ENCODE measurements at regions not wholly inside any gene's neighbourhood (a gene's known extent, or its start where the extent isn't known, plus 50 kb on each side); places are given as distances from the start of the nearest gene placed in this dataset.

DNA sequence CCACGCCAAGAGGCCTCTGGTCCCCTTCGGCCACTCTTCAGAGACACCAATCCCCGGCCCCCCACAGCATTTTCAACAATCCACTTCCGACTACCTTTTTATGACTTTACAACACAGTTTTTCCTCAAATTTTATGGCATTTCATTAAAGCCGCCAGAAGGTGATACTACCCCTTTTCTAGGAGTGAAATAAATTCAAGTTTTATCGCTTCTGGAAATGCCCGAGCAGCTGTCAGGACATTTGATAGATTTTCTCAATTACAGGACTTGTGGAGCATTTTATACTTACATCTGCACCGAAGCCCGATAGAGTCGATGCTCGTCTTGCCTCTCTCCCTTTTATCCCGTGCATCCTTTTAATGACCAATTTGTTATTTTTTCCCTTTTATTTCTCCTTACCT, 108.1 kb upstream of the CREB1 start:
- Histone ChIP-seq H3K79me2 (ENCODE audit: low read depth) (no peaks in the 10 kb centered on the region), H3K9me3 (ENCODE audit: low read depth) (no peaks in the 10 kb centered on the region), H2AFZ (replicated peaks) (no peak overlapping the region), H3K4me2 (no peak overlapping the region), H4K20me1 (ENCODE audit: low read depth) (no peaks in the 10 kb centered on the region), H3K36me3 (no peaks in the 10 kb centered on the region), H3K4me3 (no peak overlapping the region), H3K27me3 (no peaks in the 10 kb centered on the region), H3K4me1 (no peaks in the 10 kb centered on the region), H3K9ac (no peak overlapping the region), H3K27ac (no peak overlapping the region), H3F3A (ENCODE audit: low read depth) (no peaks in the 10 kb centered on the region)
- no peaks in the 10 kb centered on the region for H3K9me3 Mint-ChIP-seq
- DNase-seq (ENCODE audit: low spot score) = no peak
- no peak overlapping the region for H3K4me3 Mint-ChIP-seq
- TF ChIP-seq, protein P1, sequence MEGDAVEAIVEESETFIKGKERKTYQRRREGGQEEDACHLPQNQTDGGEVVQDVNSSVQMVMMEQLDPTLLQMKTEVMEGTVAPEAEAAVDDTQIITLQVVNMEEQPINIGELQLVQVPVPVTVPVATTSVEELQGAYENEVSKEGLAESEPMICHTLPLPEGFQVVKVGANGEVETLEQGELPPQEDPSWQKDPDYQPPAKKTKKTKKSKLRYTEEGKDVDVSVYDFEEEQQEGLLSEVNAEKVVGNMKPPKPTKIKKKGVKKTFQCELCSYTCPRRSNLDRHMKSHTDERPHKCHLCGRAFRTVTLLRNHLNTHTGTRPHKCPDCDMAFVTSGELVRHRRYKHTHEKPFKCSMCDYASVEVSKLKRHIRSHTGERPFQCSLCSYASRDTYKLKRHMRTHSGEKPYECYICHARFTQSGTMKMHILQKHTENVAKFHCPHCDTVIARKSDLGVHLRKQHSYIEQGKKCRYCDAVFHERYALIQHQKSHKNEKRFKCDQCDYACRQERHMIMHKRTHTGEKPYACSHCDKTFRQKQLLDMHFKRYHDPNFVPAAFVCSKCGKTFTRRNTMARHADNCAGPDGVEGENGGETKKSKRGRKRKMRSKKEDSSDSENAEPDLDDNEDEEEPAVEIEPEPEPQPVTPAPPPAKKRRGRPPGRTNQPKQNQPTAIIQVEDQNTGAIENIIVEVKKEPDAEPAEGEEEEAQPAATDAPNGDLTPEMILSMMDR (IDR thresholded peaks at IDR 0.05) = no peak
- TF ChIP-seq EZH2phosphoT487 (IDR thresholded peaks at IDR 0.05) (no peak), EZH2 (IDR thresholded peaks at IDR 0.05) (no peak)
- no peaks in the 10 kb centered on the region for H3K36me3 Mint-ChIP-seq
- H3K4me1 Mint-ChIP-seq = peaks cover 6% of the 10 kb centered on the region
- H3K27me3 Mint-ChIP-seq (ENCODE audit: insufficient read depth, low read depth) = no peaks in the 10 kb centered on the region
- no peak overlapping the region for H3K27ac Mint-ChIP-seq

DNA sequence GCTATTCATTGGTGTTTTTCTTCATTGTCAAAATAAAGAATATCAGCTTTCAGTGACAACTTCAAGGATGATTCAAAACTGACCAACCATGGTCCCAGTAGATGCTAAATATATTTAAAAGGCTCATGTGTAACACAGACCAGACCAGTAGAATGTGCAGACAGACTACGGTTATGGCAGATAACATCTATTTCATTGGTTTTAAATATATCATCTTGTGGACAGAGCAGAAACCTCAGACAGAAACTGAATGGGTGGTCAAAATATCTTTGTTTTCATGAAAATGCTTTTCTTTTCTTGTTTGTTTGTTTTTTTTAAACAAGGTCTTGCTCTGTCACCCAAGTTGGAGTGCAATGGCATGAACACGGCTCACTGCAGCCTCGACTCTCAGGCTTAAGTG, 107.4 kb upstream of the CREB1 start:
- Histone ChIP-seq H4K20me1 (ENCODE audit: low read depth) (no peaks in the 10 kb centered on the region), H2AFZ (replicated peaks) (no peak overlapping the region), H3F3A (ENCODE audit: low read depth) (no peaks in the 10 kb centered on the region), H3K9ac (no peak overlapping the region), H3K27me3 (no peaks in the 10 kb centered on the region), H3K36me3 (no peaks in the 10 kb centered on the region), H3K27ac (no peak overlapping the region), H3K4me2 (no peak overlapping the region), H3K4me1 (no peaks in the 10 kb centered on the region), H3K79me2 (ENCODE audit: low read depth) (no peaks in the 10 kb centered on the region), H3K9me3 (ENCODE audit: low read depth) (no peaks in the 10 kb centered on the region), H3K4me3 (no peak overlapping the region)
- no peak overlapping the region for H3K4me3 Mint-ChIP-seq
- H3K27me3 Mint-ChIP-seq (ENCODE audit: insufficient read depth, low read depth) = no peaks in the 10 kb centered on the region
- peaks cover 6% of the 10 kb centered on the region for H3K4me1 Mint-ChIP-seq
- no peak for DNase-seq (ENCODE audit: low spot score)
- H3K9me3 Mint-ChIP-seq = no peaks in the 10 kb centered on the region
- H3K27ac Mint-ChIP-seq = no peak overlapping the region
- H3K36me3 Mint-ChIP-seq = no peaks in the 10 kb centered on the region
- TF ChIP-seq EZH2 (IDR thresholded peaks at IDR 0.05) (no peak), EZH2phosphoT487 (IDR thresholded peaks at IDR 0.05) (no peak)
- TF ChIP-seq, protein P1 (IDR thresholded peaks at IDR 0.05) = no peak

DNA sequence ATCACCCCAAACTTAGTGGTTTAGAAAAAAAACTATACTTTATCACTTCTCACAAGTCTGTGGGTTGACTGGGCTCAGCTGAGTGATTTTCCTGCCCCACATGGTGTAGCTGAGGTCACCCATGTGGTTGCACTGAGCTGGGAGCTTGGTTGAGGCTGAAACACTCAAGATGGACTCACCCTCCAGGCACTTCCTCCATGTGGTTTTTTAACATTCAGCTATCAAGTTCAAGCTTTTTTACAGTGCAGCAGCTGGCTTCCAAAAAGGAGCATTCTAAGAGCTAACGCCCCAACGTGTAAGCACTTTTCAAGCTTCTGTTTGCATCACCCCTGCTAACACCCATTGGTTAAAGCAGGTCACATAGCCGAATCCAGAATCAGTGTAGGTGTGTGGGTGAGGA, 105.9 kb upstream of the CREB1 start:
- H3K4me2 ChIP-seq = no peak overlapping the region
- DNase-seq (ENCODE audit: low spot score) = no peak

More for the DNA sequence above, 105.9 kb upstream of the CREB1 start:
- no peaks in the 10 kb centered on the region for H3F3A ChIP-seq (ENCODE audit: low read depth)
- Mint-ChIP-seq H3K27ac (no peak overlapping the region), H3K4me1 (peaks cover 2% of the 10 kb centered on the region), H3K27me3 (ENCODE audit: insufficient read depth, low read depth) (no peaks in the 10 kb centered on the region), H3K4me3 (no peak overlapping the region), H3K9me3 (no peaks in the 10 kb centered on the region), H3K36me3 (no peaks in the 10 kb centered on the region)
- no peaks in the 10 kb centered on the region for H3K36me3 ChIP-seq
- H4K20me1 ChIP-seq (ENCODE audit: low read depth) = no peaks in the 10 kb centered on the region
- TF ChIP-seq EZH2 (IDR thresholded peaks at IDR 0.05) (no peak), EZH2phosphoT487 (IDR thresholded peaks at IDR 0.05) (no peak)
- TF ChIP-seq, protein P1 (IDR thresholded peaks at IDR 0.05) = no peak
- no peaks in the 10 kb centered on the region for H3K27me3 ChIP-seq
- no peaks in the 10 kb centered on the region for H3K4me1 ChIP-seq
- no peak overlapping the region for H3K4me3 ChIP-seq
- H2AFZ ChIP-seq (replicated peaks) = no peak overlapping the region
- H3K9me3 ChIP-seq (ENCODE audit: low read depth) = no peaks in the 10 kb centered on the region
- no peaks in the 10 kb centered on the region for H3K79me2 ChIP-seq (ENCODE audit: low read depth)
- H3K9ac ChIP-seq = no peak overlapping the region
- no peak overlapping the region for H3K27ac ChIP-seq

Measured in neural progenitor cell (in vitro differentiated cells).